ENCODE measurements at regions not wholly inside any gene's neighbourhood (a gene's known extent, or its start where the extent isn't known, plus 50 kb on each side); places are given as distances from the start of the nearest gene placed in this dataset.

DNA sequence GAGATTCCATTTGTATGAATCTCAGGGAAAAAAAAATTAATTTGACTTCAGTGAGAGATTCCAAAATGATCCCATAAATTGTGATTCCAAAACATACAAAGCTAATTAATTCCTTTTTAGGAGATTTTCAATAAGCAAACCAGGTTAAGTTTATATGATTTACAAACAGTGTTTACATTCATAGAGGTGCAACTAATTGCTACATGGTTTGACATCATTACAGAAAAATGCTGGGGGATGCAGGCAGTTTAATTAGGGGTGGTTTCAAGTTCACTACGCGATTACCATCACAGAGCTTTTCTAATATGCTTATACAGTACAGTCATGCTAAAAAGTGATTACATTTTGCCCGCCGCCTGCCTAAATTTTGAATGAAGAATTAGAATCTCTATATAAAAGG is 143.2 kb upstream of the MGMT start:
- H3K36me3 ChIP-seq = no peaks in the 10 kb centered on the region
- H3K27ac ChIP-seq = no peak overlapping the region
- TF ChIP-seq, protein P1, sequence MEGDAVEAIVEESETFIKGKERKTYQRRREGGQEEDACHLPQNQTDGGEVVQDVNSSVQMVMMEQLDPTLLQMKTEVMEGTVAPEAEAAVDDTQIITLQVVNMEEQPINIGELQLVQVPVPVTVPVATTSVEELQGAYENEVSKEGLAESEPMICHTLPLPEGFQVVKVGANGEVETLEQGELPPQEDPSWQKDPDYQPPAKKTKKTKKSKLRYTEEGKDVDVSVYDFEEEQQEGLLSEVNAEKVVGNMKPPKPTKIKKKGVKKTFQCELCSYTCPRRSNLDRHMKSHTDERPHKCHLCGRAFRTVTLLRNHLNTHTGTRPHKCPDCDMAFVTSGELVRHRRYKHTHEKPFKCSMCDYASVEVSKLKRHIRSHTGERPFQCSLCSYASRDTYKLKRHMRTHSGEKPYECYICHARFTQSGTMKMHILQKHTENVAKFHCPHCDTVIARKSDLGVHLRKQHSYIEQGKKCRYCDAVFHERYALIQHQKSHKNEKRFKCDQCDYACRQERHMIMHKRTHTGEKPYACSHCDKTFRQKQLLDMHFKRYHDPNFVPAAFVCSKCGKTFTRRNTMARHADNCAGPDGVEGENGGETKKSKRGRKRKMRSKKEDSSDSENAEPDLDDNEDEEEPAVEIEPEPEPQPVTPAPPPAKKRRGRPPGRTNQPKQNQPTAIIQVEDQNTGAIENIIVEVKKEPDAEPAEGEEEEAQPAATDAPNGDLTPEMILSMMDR (IDR thresholded peaks at IDR 0.05) = no peak
- H3K9me3 ChIP-seq = no peaks in the 10 kb centered on the region
- no peak overlapping the region for H3K4me3 ChIP-seq (ENCODE audit: low read depth in 1 of 2, low read length in 1 of 2)
- H3K4me1 ChIP-seq (ENCODE audit: control insufficient read depth in 1 of 2, insufficient read depth in 1 of 2, low read depth in 1 of 2, low read length in 1 of 2) = no peaks in the 10 kb centered on the region
- no peaks in the 10 kb centered on the region for H3K27me3 ChIP-seq

DNA sequence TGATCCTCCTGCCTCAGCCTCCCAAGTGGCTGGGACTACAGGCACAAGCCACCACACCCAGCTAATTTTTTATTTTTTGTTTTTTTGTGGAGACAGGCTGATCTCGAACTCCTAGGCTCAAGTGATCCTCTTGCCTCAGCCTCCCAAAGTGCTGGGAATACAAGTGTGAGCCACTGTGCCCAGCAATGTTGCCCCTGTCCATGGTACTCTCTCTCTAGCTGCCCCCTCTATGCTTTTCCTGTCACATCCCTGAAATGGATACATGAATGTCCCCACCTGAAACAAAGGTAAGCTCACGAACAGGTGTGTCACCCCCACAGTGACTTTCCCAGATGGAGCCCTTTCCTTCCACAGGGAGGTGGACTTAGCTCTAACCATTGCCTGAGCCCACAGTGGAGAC is 141.1 kb upstream of the MGMT start:
- Histone ChIP-seq H3K36me3 (no peaks in the 10 kb centered on the region), H3K27ac (no peak overlapping the region), H3K4me3 (ENCODE audit: low read depth in 1 of 2, low read length in 1 of 2) (no peak overlapping the region), H3K9me3 (no peaks in the 10 kb centered on the region), H3K27me3 (peaks cover 8% of the 10 kb centered on the region), H3K4me1 (ENCODE audit: control insufficient read depth in 1 of 2, insufficient read depth in 1 of 2, low read depth in 1 of 2, low read length in 1 of 2) (no peaks in the 10 kb centered on the region)
- TF ChIP-seq, protein P1 (IDR thresholded peaks at IDR 0.05) = no peak

DNA sequence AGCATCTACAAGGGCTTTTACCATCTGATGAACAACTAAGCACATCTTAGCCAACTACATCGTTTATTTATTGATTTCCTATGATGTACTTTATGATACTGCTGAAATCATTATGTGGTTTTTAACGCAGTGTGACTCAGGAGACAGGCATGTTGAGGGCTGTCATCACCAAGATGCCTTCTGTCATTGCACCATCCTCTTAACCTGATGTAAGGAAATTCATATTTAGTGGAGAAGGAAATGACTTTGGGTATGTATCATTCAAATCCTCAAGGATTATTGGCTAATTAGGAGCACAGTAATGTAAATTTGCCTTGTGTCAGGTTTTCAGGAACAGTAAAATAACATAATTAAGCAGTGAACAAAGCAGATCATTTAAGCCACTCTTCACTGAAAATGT is 138.5 kb upstream of the MGMT start:
- TF ChIP-seq, protein P1 (IDR thresholded peaks at IDR 0.05) = no peak
- H3K36me3 ChIP-seq = no peaks in the 10 kb centered on the region
- H3K4me1 ChIP-seq (ENCODE audit: control insufficient read depth in 1 of 2, insufficient read depth in 1 of 2, low read depth in 1 of 2, low read length in 1 of 2) = no peaks in the 10 kb centered on the region
- H3K27me3 ChIP-seq = peaks cover 33% of the 10 kb centered on the region
- no peak overlapping the region for H3K27ac ChIP-seq
- H3K4me3 ChIP-seq (ENCODE audit: low read depth in 1 of 2, low read length in 1 of 2) = no peak overlapping the region
- H3K9me3 ChIP-seq = no peaks in the 10 kb centered on the region

DNA sequence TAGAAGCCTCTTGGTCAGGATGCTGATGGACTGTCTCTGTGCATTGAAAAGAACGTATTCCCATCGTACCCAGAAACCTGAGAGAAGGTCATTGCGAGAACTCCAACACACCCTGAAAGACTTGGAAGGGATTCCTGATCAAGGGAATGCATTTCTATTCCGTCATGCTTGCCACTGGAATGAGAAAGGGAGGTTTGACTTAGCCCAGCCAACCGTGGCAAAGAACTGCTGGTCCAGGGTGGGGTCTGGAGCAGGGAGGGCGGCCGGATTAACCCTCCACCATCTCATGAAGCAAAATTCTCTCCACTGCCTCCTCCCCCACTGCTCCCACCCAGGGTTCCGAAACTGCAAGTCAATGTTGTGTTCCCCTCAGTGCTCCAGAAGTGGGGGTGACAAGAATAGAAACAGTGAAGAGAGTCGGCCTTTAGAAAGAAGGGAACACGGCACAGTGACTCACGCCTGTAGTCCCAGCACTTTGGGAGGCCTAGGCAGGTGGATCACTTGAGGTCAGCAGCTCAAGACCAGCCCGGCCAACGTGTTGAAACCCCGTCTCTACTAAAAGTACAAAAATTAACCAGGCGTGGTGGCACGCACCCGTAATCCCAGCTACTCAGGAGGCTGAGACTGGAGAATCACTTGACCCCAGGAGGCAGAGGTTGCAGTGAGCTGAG is 137.5 kb upstream of the MGMT start:
- H3K4me1 ChIP-seq (ENCODE audit: control insufficient read depth in 1 of 2, insufficient read depth in 1 of 2, low read depth in 1 of 2, low read length in 1 of 2) = no peaks in the 10 kb centered on the region
- H3K9me3 ChIP-seq = no peaks in the 10 kb centered on the region
- no peak overlapping the region for H3K4me3 ChIP-seq (ENCODE audit: low read depth in 1 of 2, low read length in 1 of 2)
- H3K36me3 ChIP-seq = no peaks in the 10 kb centered on the region
- no peak overlapping the region for H3K27ac ChIP-seq
- peaks cover 42% of the 10 kb centered on the region for H3K27me3 ChIP-seq
- TF ChIP-seq, protein P1 (IDR thresholded peaks at IDR 0.05) = no peak

DNA sequence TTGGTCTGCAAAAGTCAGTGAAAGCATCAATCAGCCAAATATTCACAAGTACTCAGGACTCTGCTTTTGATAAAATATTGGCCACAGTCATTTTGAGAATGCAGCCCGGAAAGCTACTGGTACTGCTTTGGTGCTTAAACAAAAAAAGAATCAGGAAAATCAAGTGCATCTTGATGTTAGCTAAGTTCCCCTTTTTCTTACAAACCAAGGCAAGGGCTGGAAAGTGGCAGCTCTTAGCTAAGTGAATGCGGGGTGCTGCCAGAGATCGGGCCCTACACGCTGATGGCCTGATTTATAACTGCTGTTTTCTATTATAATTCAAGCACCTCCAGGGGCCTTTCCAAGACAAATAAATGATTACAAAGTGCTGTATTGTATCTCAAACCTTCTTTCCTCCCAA is 136.8 kb upstream of the MGMT start:
- H3K27me3 ChIP-seq = peaks cover 45% of the 10 kb centered on the region
- H3K9me3 ChIP-seq = no peaks in the 10 kb centered on the region
- no peak overlapping the region for H3K4me3 ChIP-seq (ENCODE audit: low read depth in 1 of 2, low read length in 1 of 2)
- H3K4me1 ChIP-seq (ENCODE audit: control insufficient read depth in 1 of 2, insufficient read depth in 1 of 2, low read depth in 1 of 2, low read length in 1 of 2) = no peaks in the 10 kb centered on the region
- no peaks in the 10 kb centered on the region for H3K36me3 ChIP-seq
- TF ChIP-seq, protein P1 (IDR thresholded peaks at IDR 0.05) = no peak
- no peak overlapping the region for H3K27ac ChIP-seq
